ENCODE measurements at regions not wholly inside any gene's neighbourhood (a gene's known extent, or its start where the extent isn't known, plus 50 kb on each side); places are given as distances from the start of the nearest gene placed in this dataset.

DNA sequence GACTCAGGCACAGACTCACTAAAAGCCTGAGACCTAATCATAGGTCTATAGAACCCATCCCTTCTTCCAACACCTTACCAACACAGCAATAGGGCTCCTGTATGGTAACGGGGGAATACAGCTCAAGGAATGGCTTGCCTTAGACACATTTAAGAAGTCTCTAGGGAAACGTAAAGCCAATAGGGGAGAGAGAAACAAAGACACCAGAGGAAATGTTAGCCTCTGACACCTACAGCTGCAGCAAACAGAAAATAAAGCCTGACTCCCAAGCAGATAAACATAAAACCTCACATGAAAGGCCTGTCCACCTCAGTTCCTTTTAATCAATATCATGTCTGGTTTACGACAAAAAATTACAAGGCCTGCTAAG lies 51.1 kb upstream of the NCOA1 start:
- DNase-seq = no peak

DNA sequence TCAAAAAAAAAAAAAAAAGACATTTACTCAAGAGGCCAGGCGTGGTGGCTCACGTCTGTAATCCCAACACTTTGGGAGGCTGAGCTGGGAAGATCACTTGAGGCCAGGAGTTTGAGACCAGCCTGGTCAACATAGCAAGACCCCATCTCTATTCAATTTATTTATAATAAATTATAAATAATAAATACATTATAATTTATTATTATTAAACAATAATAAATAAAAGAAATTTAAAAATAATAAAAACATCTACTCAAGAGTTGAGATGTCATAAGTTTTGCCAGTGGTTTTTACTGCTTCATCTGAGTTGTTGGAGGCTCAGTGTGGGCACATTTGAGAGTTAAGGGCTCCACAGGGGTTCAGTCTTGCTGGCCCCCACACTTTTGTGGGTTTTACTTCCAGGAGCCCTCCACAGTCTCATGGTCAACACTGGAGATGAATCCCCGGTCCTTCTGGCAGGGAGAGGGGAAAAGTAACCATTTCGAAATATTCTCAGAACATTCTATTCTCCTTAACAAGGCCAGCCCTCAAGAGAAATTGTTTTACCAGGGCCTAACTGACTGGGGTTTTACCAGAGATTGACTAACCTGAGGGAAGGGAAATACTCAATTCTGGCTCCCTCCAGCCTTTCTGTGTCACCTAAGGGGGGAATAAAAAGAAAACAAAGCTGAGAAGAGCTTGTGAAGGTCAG lies 51.6 kb upstream of the NCOA1 start:
- no peak for DNase-seq

- peak in 1 of 2 experiments; percentile 7 for DNase-seq
These were observed 52.9 kb upstream of the NCOA1 start for GRCh38 chr2:24438106-24438505.

GRCh38 chr2:24435391-24436316 lies 55.4 kb upstream of the NCOA1 start:
- no peak for DNase-seq

DNA sequence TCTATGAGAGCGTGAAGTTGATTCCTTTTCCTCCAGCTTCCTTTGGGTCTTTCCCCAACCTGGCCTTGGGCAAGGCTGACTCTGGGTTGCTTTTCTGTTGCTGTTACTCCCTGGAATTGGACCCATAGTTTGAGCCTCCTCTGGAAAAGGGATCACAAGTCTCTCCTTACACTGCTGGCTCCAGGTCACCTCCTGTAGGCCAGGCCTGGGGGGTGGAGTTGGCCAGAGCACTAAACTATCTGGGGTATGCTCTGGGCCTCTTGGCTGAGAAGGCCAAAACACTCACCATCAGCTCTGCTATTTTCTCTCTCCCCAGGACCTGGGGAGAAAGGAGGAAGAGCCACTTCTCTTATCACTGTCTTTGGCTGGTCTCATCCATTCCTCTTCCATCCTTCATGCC lies 56.5 kb upstream of the NCOA1 start:
- no peak for DNase-seq

- no peak for DNase-seq
These were observed 58.3 kb upstream of the NCOA1 start for GRCh38 chr2:24432735-24433134.

GRCh38 chr2:24432121-24432520 lies 58.9 kb upstream of the NCOA1 start:
- no peak for DNase-seq

- DNase-seq = no peak
These were observed 61.6 kb upstream of the NCOA1 start for GRCh38 chr2:24429197-24430074.

GRCh38 chr2:24424387-24424786 lies 64.1 kb upstream of the ITSN2 start:
- DNase-seq = no peak

- no peak for DNase-seq
These were observed 62.8 kb upstream of the ITSN2 start for GRCh38 chr2:24423095-24423494.

- peak; percentile 46 to 61 for DNase-seq
These were observed 61.3 kb upstream of the ITSN2 start for GRCh38 chr2:24421668-24422067.

GRCh38 chr2:24420373-24420772 lies 60.0 kb upstream of the ITSN2 start:
- DNase-seq = no peak

DNA sequence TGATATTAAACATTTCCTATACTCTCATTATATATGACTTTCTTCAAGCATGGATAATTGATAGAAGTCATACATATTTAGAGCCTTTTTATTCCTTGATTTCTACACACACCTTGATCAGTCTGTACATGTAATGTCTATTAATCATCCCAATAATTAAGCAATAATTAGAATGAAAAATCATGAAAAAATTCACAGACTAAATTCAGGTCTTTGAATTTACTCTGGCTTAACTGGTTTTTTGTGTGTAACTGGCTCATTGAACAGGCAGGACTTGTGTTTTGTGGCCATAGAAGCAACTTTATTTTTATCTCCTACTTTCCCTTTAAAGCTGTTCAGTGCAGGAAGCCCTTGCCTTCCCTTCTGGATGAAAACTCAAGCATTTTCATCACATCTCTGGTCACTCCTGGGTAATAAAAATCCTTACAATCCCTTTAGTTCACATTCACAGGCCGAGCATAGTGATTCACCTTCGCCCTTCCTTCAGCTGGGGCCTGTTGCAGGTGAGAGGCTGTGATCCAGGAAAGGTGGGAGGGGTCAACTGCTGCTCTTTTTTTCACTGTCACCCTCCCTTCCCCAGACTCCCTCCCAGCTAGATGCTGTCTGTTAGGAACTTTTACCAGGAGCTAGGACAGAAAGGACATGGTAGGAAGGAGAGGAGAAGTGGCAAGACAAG lies 58.0 kb upstream of the ITSN2 start:
- no peak for DNase-seq

DNA sequence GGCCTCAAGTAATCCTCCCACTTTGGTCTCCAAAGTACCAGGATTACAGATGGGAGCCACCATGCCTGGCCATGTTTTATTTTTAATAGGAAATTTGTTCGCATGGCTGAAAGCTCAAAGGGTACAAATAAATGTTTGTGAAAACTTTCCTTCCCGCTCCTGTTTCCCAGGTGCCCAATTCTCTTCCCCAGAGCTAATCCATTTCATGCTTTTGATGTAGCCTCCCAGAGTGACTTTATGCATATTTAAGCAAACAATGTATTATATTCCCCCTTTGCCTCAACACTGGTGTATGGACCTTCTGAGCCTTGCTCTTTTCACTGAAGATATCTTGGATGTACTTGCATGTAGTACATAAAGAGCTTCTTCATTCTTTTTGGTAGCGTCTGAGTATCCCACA lies 52.5 kb upstream of the ITSN2 start:
- no peak for DNase-seq

GRCh38 chr2:24411488-24412151 lies 51.3 kb upstream of the ITSN2 start:
- no peak for DNase-seq

DNA sequence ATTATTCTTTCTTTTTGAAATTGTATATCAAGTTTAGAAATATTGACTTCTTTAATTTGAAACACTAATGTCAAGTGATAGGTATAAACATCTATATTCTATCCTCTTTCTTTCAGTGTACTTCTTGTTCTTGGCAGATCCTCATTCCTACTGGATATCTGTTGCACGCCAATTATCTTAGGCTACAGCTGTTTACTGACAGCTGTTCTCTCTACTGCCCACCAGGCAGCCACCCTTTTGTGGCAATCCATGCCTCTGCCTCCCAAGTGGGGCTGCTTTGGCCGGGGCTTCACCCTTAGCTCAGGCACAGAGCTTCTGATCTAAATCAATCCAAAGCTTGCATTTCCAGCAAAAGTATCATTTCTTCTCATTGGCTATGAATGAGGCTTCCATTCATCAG lies 50.6 kb upstream of the ITSN2 start:
- DNase-seq = no peak

GRCh38 chr2:24409700-24410556 lies 49.6 kb upstream of the ITSN2 start:
- DNase-seq = peak; percentile 50 to 54

Data from AML-193 (cell line).